IMR-90 (cell line): ENCODE measurements at regions not wholly inside any gene's neighbourhood (a gene's known extent, or its start where the extent isn't known, plus 50 kb on each side); places are given as distances from the start of the nearest gene placed in this dataset.

ENCODE experiments used
- ATAC-seq: fragments of 200-7000 bp; cut with Tn5 transposase; 2 replicates; pipeline ENCODE4 v1.9.1; 2020; ENCODE audit warnings: low read depth, mild to moderate bottlenecking, moderate library complexity
- BruUV-seq: library from RNA; stranded (reverse); fragments of 400-500 nt; replicated peaks from 2 replicates; lab custom pipeline; 2021; lab: Mats Ljungman, UMichigan
- CTCF ChIA-PET: fragments of 300-600 bp; formaldehyde crosslinking; extraction: SDS; loops from one replicate; lab custom pipeline; 2021; ENCODE audit warnings: antibody characterized with exemption; lab: Yijun Ruan, JAX
- POLR2A ChIA-PET: fragments of 300-600 bp; sonication (Branson Sonifier 250); formaldehyde crosslinking; loops from one replicate; lab custom pipeline; 2022; ENCODE audit warnings: antibody characterized with exemption; ENCODE audit not compliant: unreplicated experiment; lab: Charles Lee
- DNase-seq: peaks from one replicate; pipeline ENCODE4 v3.0.0; 2013
- H2AFZ ChIP-seq: replicated peaks from 2 replicates; pipeline ENCODE3; 2013; ENCODE audit warnings: low read length, mild to moderate bottlenecking; ENCODE audit not compliant: poor library complexity
- H2AK5ac ChIP-seq: 2 replicates; pipeline ENCODE4 v1.6.1; 2013; ENCODE audit warnings: low read depth, low read length, inconsistent platforms
- H2AK9ac ChIP-seq: replicated peaks from 2 replicates; pipeline ENCODE3; 2013; ENCODE audit warnings: mild to moderate bottlenecking, low read depth, low read length, moderate library complexity; ENCODE audit not compliant: poor library complexity
- H2BK120ac ChIP-seq: 2 replicates; pipeline ENCODE4 v1.6.1; 2013; ENCODE audit warnings: low read depth, low read length, inconsistent platforms
- H2BK15ac ChIP-seq: 3 replicates; pipeline ENCODE4 v1.6.1; 2013; ENCODE audit warnings: low read depth, low read length, inconsistent platforms
- H2BK20ac ChIP-seq: 2 replicates; pipeline ENCODE4 v1.6.1; 2013; ENCODE audit warnings: low read depth, mild to moderate bottlenecking, inconsistent platforms, low read length, moderate library complexity
- H2BK5ac ChIP-seq: 2 replicates; pipeline ENCODE4 v1.6.1; 2013; ENCODE audit warnings: mild to moderate bottlenecking, low read depth, low read length, inconsistent platforms; ENCODE audit not compliant: poor library complexity, severe bottlenecking
- H3K14ac ChIP-seq: replicated peaks from 2 replicates; pipeline ENCODE4 v1.6.1; 2013; ENCODE audit warnings: low read depth, low read length, inconsistent platforms
- H3K18ac ChIP-seq: 2 replicates; pipeline ENCODE4 v1.6.1; 2013; ENCODE audit warnings: low read depth, low read length, control low read depth
- H3K23ac ChIP-seq: 2 replicates; pipeline ENCODE4 v1.6.1; 2013; ENCODE audit warnings: low read depth, low read length, inconsistent platforms
- H3K27ac ChIP-seq: 2 replicates; pipeline ENCODE4 v1.5.1; 2013; ENCODE audit warnings: mild to moderate bottlenecking, control low read depth, low read length; ENCODE audit not compliant: insufficient read depth
- H3K27me3 ChIP-seq: 2 replicates; pipeline ENCODE4 v1.6.1; 2013; ENCODE audit warnings: low read length; ENCODE audit not compliant: control insufficient read depth, insufficient read depth
- H3K36me3 ChIP-seq: 2 replicates; pipeline ENCODE4 v1.6.1; 2013; ENCODE audit warnings: low read length, mixed read lengths; ENCODE audit not compliant: control insufficient read depth, insufficient read depth
- H3K4ac ChIP-seq: 2 replicates; pipeline ENCODE4 v1.6.1; 2013; ENCODE audit warnings: low read depth, low read length, inconsistent platforms
- H3K4me1 ChIP-seq: 2 replicates; pipeline ENCODE4 v1.6.1; 2013; ENCODE audit warnings: low read length, mixed read lengths; ENCODE audit not compliant: control insufficient read depth, insufficient read depth
- H3K4me2 ChIP-seq: 2 replicates; pipeline ENCODE4 v1.6.1; 2013; ENCODE audit warnings: low read depth, mild to moderate bottlenecking, control low read depth, low read length, moderate library complexity
- H3K4me3 ChIP-seq: 2 replicates; pipeline ENCODE4 v1.5.1; 2013; ENCODE audit warnings: low read depth, mild to moderate bottlenecking, control low read depth, low read length, moderate library complexity; ENCODE audit not compliant: insufficient read depth
- H3K56ac ChIP-seq: 2 replicates; pipeline ENCODE4 v1.6.1; 2013; ENCODE audit warnings: low read length, inconsistent platforms; ENCODE audit not compliant: insufficient read depth; ENCODE audit errors: extremely low read depth
- H3K79me1 ChIP-seq, 2 experiments: 2 replicates each; pipeline ENCODE4 v1.6.1; 2013; ENCODE audit warnings: low read length in 2 of 2, inconsistent platforms in 1 of 2, low read depth in 1 of 2
- H3K9ac ChIP-seq: 2 replicates; pipeline ENCODE4 v1.6.1; 2013; ENCODE audit warnings: low read depth, low read length, control low read depth
- H3K9me1 ChIP-seq: 2 replicates; pipeline ENCODE4 v1.6.1; 2013; ENCODE audit warnings: low read length, inconsistent platforms; ENCODE audit not compliant: insufficient read depth
- H3K9me3 ChIP-seq: 2 replicates; pipeline ENCODE4 v1.6.1; 2013; ENCODE audit warnings: low read length; ENCODE audit not compliant: control insufficient read depth, insufficient read depth
- H4K20me1 ChIP-seq: 2 replicates; pipeline ENCODE4 v1.6.1; 2013; ENCODE audit warnings: low read length, inconsistent platforms; ENCODE audit not compliant: insufficient read depth
- H4K5ac ChIP-seq: 2 replicates; pipeline ENCODE4 v1.6.1; 2013; ENCODE audit warnings: mild to moderate bottlenecking, low read depth, low read length, control low read depth
- H4K8ac ChIP-seq, 2 experiments: 2 replicates each; pipeline ENCODE4 v1.6.1; 2013; ENCODE audit warnings: low read depth in 2 of 2, low read length in 2 of 2, control low read depth in 1 of 2, inconsistent platforms in 1 of 2
- H4K91ac ChIP-seq: 2 replicates; pipeline ENCODE4 v1.6.1; 2013; ENCODE audit warnings: low read depth, low read length, inconsistent platforms; ENCODE audit not compliant: insufficient read depth
- BHLHE40 ChIP-seq: fragments of 150-350 bp; IDR thresholded peaks from 2 replicates; pipeline ENCODE4 v1.6.1; 2016; ENCODE audit warnings: mild to moderate bottlenecking, low read depth, low read length
- CHD1 ChIP-seq: IDR thresholded peaks from 2 replicates; pipeline ENCODE4 v1.6.1; 2012; ENCODE audit warnings: low read depth, low read length, improper control_type of control experiment
- MAFK ChIP-seq: IDR thresholded peaks from 2 replicates; pipeline ENCODE4 v1.6.1; 2012; ENCODE audit warnings: low read depth, low read length, improper control_type of control experiment
- MAZ ChIP-seq: IDR thresholded peaks from 2 replicates; pipeline ENCODE4 v1.6.1; 2012; ENCODE audit warnings: low read depth, mild to moderate bottlenecking, low read length, improper control_type of control experiment, moderate library complexity, borderline replicate concordance
- MXI1 ChIP-seq: IDR thresholded peaks from 2 replicates; pipeline ENCODE4 v1.6.1; 2012; ENCODE audit warnings: low read depth, mild to moderate bottlenecking, low read length, moderate library complexity, borderline replicate concordance
- RAD21 ChIP-seq: IDR thresholded peaks from 2 replicates; pipeline ENCODE4 v1.6.1; 2012; ENCODE audit warnings: low read length, improper control_type of control experiment
- RCOR1 ChIP-seq: IDR thresholded peaks from 2 replicates; pipeline ENCODE4 v1.6.1; 2012; ENCODE audit warnings: mild to moderate bottlenecking, low read length, improper control_type of control experiment; ENCODE audit not compliant: insufficient replicate concordance
- SMC3 ChIP-seq: fragments of 150-350 bp; IDR thresholded peaks from 2 replicates; pipeline ENCODE4 v1.6.1; 2016; ENCODE audit warnings: low read depth, mild to moderate bottlenecking, antibody characterized with exemption, low read length, moderate library complexity
- WGBS, 2 experiments: methylation state at CpG; one replicate each; pipeline versions ENCODE4 v1.1.5 to v1.1.7; 2013; ENCODE audit warnings: missing lambda C conversion rate in 2 of 2; ENCODE audit not compliant: insufficient read length in 1 of 2; ENCODE audit errors: extremely low coverage in 2 of 2; 5-methylcytosine and 5-hydroxymethylcytosine counted together
- dilution Hi-C: fragments of 300-500 bp; cut with HindIII; formaldehyde crosslinking; loops from one replicate; pipeline ENCODE4 v1.14.3; 2018; ENCODE audit warnings: low sequenced_read_pairs; ENCODE audit not compliant: unreplicated experiment
- in situ Hi-C: fragments of 300-500 bp; cut with MboI; formaldehyde crosslinking; loops from 3 replicates; pipeline ENCODE4 v1.14.3; 2019; ENCODE audit warnings: low sequenced_read_pairs, inconsistent platforms, mixed read lengths
- intact Hi-C: fragments of 100-400 bp; cut with micrococcal nuclease; formaldehyde crosslinking; loops from 2 replicates; pipeline ENCODE4 v1.10.0; 2022
- TF ChIP-seq, protein P1 (sequence below): fragments of 150-350 bp; IDR thresholded peaks from 2 replicates; pipeline ENCODE4 v1.6.1; 2016; ENCODE audit warnings: low read depth, mild to moderate bottlenecking, low read length, moderate library complexity, borderline replicate concordance

DNA sequence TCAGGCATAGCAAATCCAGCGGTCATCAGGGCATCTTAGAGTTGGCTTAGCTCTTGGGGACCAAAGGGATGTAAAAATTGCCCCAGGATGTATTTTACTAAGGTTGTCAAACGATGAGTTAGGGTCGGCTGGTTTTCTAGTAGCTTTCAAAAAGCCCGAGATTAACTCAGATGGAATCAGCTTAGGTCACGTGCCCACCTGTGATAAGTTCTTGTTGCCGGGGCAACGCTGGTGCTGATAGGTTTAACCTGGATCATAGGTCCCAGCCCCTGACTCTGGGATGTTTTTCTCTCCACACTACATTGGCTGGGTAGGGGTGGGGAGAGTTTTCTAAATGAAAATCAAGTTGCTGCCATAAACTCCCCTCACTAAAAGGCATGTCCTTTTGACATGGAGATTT lies 257.3 kb upstream of the SULF2 start:
- no TSS peak for BruUV-seq
- H3K79me1 ChIP-seq = no peaks in the 10 kb centered on the region

More for the DNA sequence above, 257.3 kb upstream of the SULF2 start:
- POLR2A ChIA-PET = no interaction called here
- Histone ChIP-seq H3K4me2 (no peak overlapping the region), H3K4me3 (no peak overlapping the region), H3K27me3 (no peaks in the 10 kb centered on the region; the same call in 1 of the 2 replicates), H3K36me3 (no peaks in the 10 kb centered on the region), H4K91ac (no peak overlapping the region), H3K18ac (no peak overlapping the region), H4K5ac (no peak overlapping the region), H3K4ac (no peak overlapping the region), H2BK15ac (no peak overlapping the region), H3K23ac (no peak overlapping the region), H4K20me1 (no peaks in the 10 kb centered on the region), H2BK5ac (no peak overlapping the region), H3K27ac (no peak overlapping the region), H3K9ac (no peak overlapping the region), H2AFZ (no peak overlapping the region), H2BK120ac (no peak overlapping the region), H3K56ac (no peak overlapping the region), H2AK5ac (no peak overlapping the region), H3K9me1 (no peaks in the 10 kb centered on the region), H2AK9ac (no peak overlapping the region), H2BK20ac (no peak overlapping the region), H3K4me1 (no peaks in the 10 kb centered on the region), H3K9me3 (peaks cover 5% of the 10 kb centered on the region), H4K8ac (no peak overlapping the region), H3K14ac (no peak overlapping the region)
- CTCF ChIA-PET = no interaction called here
- 55% methylated on average over 3 of the region's 7 CpGs; no CpG with 5 or more reads in 1 of the 2 experiments for WGBS, 2 experiments
- DNase-seq = no peak
- intact Hi-C loops = no loop called here
- no peak for ATAC-seq
- in situ Hi-C loops = no loop called here
- TF ChIP-seq RAD21 (no peak), SMC3 (no peak), MAFK (no peak), MXI1 (no peak), BHLHE40 (no peak), MAZ (no peak), CHD1 (no peak), RCOR1 (no peak)
- TF ChIP-seq, protein P1, sequence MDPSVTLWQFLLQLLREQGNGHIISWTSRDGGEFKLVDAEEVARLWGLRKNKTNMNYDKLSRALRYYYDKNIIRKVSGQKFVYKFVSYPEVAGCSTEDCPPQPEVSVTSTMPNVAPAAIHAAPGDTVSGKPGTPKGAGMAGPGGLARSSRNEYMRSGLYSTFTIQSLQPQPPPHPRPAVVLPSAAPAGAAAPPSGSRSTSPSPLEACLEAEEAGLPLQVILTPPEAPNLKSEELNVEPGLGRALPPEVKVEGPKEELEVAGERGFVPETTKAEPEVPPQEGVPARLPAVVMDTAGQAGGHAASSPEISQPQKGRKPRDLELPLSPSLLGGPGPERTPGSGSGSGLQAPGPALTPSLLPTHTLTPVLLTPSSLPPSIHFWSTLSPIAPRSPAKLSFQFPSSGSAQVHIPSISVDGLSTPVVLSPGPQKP = no peak
- dilution Hi-C loops = no loop called here
